ENCODE measurements at regions not wholly inside any gene's neighbourhood (a gene's known extent, or its start where the extent isn't known, plus 50 kb on each side); places are given as distances from the start of the nearest gene placed in this dataset.
"Not testable (repeated sequence)": the region's sequence is repeated elsewhere in the genome, so short reads cannot be mapped to it uniquely, and the experiment has no call there.

GRCh38 chr14:27881063-27881462 is 885.5 kb upstream of the FOXG1 start:
- no peak overlapping the region for H3K4me3 ChIP-seq
- no peak overlapping the region for H3K27ac ChIP-seq
- no peaks in the 10 kb centered on the region for H3K36me3 ChIP-seq
- peaks cover 0 to 18% (median 0%) of the 10 kb centered on the region in 12 donors for H3K9me3 ChIP-seq
- no peaks in the 10 kb centered on the region for H3K27me3 ChIP-seq
- no peaks in the 10 kb centered on the region for H3K4me1 ChIP-seq
- intact Hi-C loops (cut with DNase I), result no loop called here
- ATAC-seq (no peak), DNase-seq (no peak)
- TF ChIP-seq POLR2A (IDR thresholded peaks at IDR 0.05), result no peak
- TF ChIP-seq CTCF (IDR thresholded peaks at IDR 0.05), result no peak

GRCh38 chr14:27881646-27882045 is 884.9 kb upstream of the FOXG1 start:
- Histone ChIP-seq H3K36me3 (no peaks in the 10 kb centered on the region), H3K4me3 (no peak overlapping the region), H3K27ac (no peak overlapping the region), H3K27me3 (no peaks in the 10 kb centered on the region), H3K9me3 (peaks cover 0 to 18% (median 0%) of the 10 kb centered on the region in 12 donors), H3K4me1 (no peaks in the 10 kb centered on the region)
- DNase-seq, result no peak
- intact Hi-C loops (cut with DNase I), result no loop called here
- 41 to 53% (median 49%) methylated on average over 4 of the region's 4 CpGs for WGBS, 4 donors
- no peak for TF ChIP-seq CTCF (IDR thresholded peaks at IDR 0.05)
- TF ChIP-seq POLR2A (IDR thresholded peaks at IDR 0.05), result no peak
- no peak for ATAC-seq

GRCh38 chr14:27886256-27886655 is 880.3 kb upstream of the FOXG1 start:
- H3K27me3 ChIP-seq, result no peaks in the 10 kb centered on the region
- WGBS, 4 donors, result 60 to 71% (median 69%) methylated on average over 1 of the region's 1 CpG
- DNase-seq (no peak), ATAC-seq (no peak)
- H3K9me3 ChIP-seq, result peaks cover 0 to 13% (median 0%) of the 10 kb centered on the region in 12 donors
- H3K27ac ChIP-seq, result no peak overlapping the region
- TF ChIP-seq CTCF (IDR thresholded peaks at IDR 0.05) (no peak), POLR2A (IDR thresholded peaks at IDR 0.05) (no peak)
- intact Hi-C loops (cut with DNase I), result no loop called here
- H3K4me1 ChIP-seq, result no peaks in the 10 kb centered on the region
- no peak overlapping the region for H3K4me3 ChIP-seq
- H3K36me3 ChIP-seq, result no peaks in the 10 kb centered on the region

- 64 to 71% (median 69%) methylated on average over 3 of the region's 3 CpGs for WGBS, 4 donors
- Histone ChIP-seq H3K27ac (no peak overlapping the region), H3K4me3 (no peak overlapping the region), H3K36me3 (no peaks in the 10 kb centered on the region), H3K4me1 (no peaks in the 10 kb centered on the region), H3K27me3 (no peaks in the 10 kb centered on the region), H3K9me3 (peaks cover 0 to 5% (median 0%) of the 10 kb centered on the region in 12 donors)
- TF ChIP-seq CTCF (IDR thresholded peaks at IDR 0.05) (no peak), POLR2A (IDR thresholded peaks at IDR 0.05) (no peak)
- DNase-seq (no peak), ATAC-seq (no peak)
- intact Hi-C loops (cut with DNase I), result no loop called here
Measured at GRCh38 chr14:27890259-27890658, 876.3 kb upstream of the FOXG1 start.

GRCh38 chr14:27908484-27908883 is 858.1 kb upstream of the FOXG1 start:
- H3K4me1 ChIP-seq; intact Hi-C loops (cut with DNase I); DNase-seq; H3K27me3 ChIP-seq; H3K36me3 ChIP-seq; H3K27ac ChIP-seq; H3K4me3 ChIP-seq; ATAC-seq: not testable (repeated sequence)
- WGBS, 4 donors, result 65 to 70% (median 66%) methylated on average over 1 of the region's 1 CpG
- peaks cover 0 to 12% (median 0%) of the 10 kb centered on the region in 12 donors for H3K9me3 ChIP-seq

Data from heart left ventricle (tissue), 16 donors.